CD4-positive, alpha-beta T cell (primary cell): ENCODE measurements at regions not wholly inside any gene's neighbourhood (a gene's known extent, or its start where the extent isn't known, plus 50 kb on each side); places are given as distances from the start of the nearest gene placed in this dataset.

ENCODE experiments used
- ATAC-seq: fragments of 200-7000 bp; cut with Tn5 transposase; one replicate; pipeline ENCODE4 v1.10.0; 2022; ENCODE audit warnings: mild to moderate bottlenecking; ENCODE audit not compliant: poor library complexity
- CTCF ChIA-PET: fragments of 350-600 bp; sonication (Branson Sonifier 250); formaldehyde crosslinking; loops from one replicate; lab custom pipeline; 2021; ENCODE audit warnings: antibody characterized with exemption, inconsistent platforms; lab: Charles Lee
- POLR2A ChIA-PET: fragments of 350-600 bp; sonication (Branson Sonifier 250); formaldehyde crosslinking; loops from one replicate; lab custom pipeline; 2021; ENCODE audit warnings: antibody characterized with exemption, inconsistent platforms; lab: Charles Lee
- DNase-seq, 14 experiments: peaks; one replicate each; pipeline ENCODE4 v3.0.0-alpha.2; 2013 to 2020; ENCODE audit warnings: mixed read lengths in 2 of 14
- H3K27ac ChIP-seq, 2 donors: one replicate each; pipeline versions ENCODE4 v1.5.1 to v1.7.0; 2013; ENCODE audit warnings: low read length in 2 of 2, low read depth in 1 of 2, mild to moderate bottlenecking in 1 of 2
- H3K27me3 ChIP-seq, 2 experiments: 1 replicate in 1 of 2; 2 replicates in 1 of 2; pipeline versions ENCODE4 v1.6.1 to v1.7.0; 2013; ENCODE audit warnings: low read length in 2 of 2, control low read depth in 1 of 2, mild to moderate bottlenecking in 1 of 2, moderate library complexity in 1 of 2; ENCODE audit not compliant: insufficient read depth in 2 of 2, control insufficient read depth in 1 of 2
- H3K36me3 ChIP-seq: one replicate; pipeline ENCODE4 v1.6.1; 2013; ENCODE audit warnings: low read length, control low read depth; ENCODE audit not compliant: insufficient read depth
- H3K4me1 ChIP-seq: one replicate; pipeline ENCODE4 v1.6.1; 2013; ENCODE audit warnings: low read length, control low read depth; ENCODE audit not compliant: insufficient read depth
- H3K4me3 ChIP-seq: one replicate; pipeline ENCODE4 v1.5.1; 2013; ENCODE audit warnings: mild to moderate bottlenecking, low read length, moderate library complexity
- H3K9me3 ChIP-seq, 2 experiments: 1 replicate in 1 of 2; 2 replicates in 1 of 2; pipeline versions ENCODE4 v1.6.1 to v1.7.0; 2013; ENCODE audit warnings: low read length in 2 of 2, mild to moderate bottlenecking in 2 of 2, control low read depth in 1 of 2, moderate library complexity in 1 of 2; ENCODE audit not compliant: control insufficient read depth in 1 of 2, insufficient read depth in 1 of 2
- H3K27ac Mint-ChIP-seq: one replicate; pipeline ENCODE4 v1.8.0; 2020; ENCODE audit warnings: mixed read lengths
- H3K27me3 Mint-ChIP-seq: one replicate; pipeline ENCODE4 v1.8.0; 2021; ENCODE audit warnings: mixed read lengths
- H3K36me3 Mint-ChIP-seq: one replicate; pipeline ENCODE4 v1.8.0; 2021; ENCODE audit warnings: low read depth, mixed read lengths
- H3K4me1 Mint-ChIP-seq: one replicate; pipeline ENCODE4 v1.8.0; 2021; ENCODE audit warnings: low read depth, mixed read lengths
- H3K4me3 Mint-ChIP-seq: one replicate; pipeline ENCODE4 v1.8.0; 2020; ENCODE audit warnings: mild to moderate bottlenecking, mixed read lengths
- H3K9me3 Mint-ChIP-seq: one replicate; pipeline ENCODE4 v1.8.0; 2020; ENCODE audit warnings: mixed read lengths
- CTCF ChIP-seq: fragments of 200-600 bp; IDR thresholded peaks from one replicate; pipeline ENCODE4 v1.8.0; 2022; ENCODE audit warnings: antibody characterized with exemption, mild to moderate bottlenecking
- intact Hi-C, 2 experiments: fragments of 100-400 bp; cut with DNase I in 1 of 2; cut with micrococcal nuclease in 1 of 2; formaldehyde crosslinking; loops; one replicate each; pipeline versions ENCODE4 v1.15.1 to v1.9.0; 2023 to 2025; cut with DNase I, micrococcal nuclease

- CTCF ChIA-PET, result no interaction called here
- TF ChIP-seq CTCF, result no peak
- no peaks in the 10 kb centered on the region for H3K4me1 Mint-ChIP-seq
- no peaks in the 10 kb centered on the region for H3K27me3 Mint-ChIP-seq
- POLR2A ChIA-PET, result no interaction called here
- Histone ChIP-seq H3K27me3 (no peaks in the 10 kb centered on the region), H3K4me1 (no peaks in the 10 kb centered on the region), H3K9me3 (peaks cover 0 to 12% of the 10 kb centered on the region in 2 experiments), H3K27ac (no peak overlapping the region), H3K4me3 (no peak overlapping the region), H3K36me3 (no peaks in the 10 kb centered on the region)
- H3K27ac Mint-ChIP-seq, result no peak overlapping the region
- DNase-seq (no peak), ATAC-seq (no peak)
- H3K9me3 Mint-ChIP-seq, result no peaks in the 10 kb centered on the region
- intact Hi-C loops, result no loop called here
- no peak overlapping the region for H3K4me3 Mint-ChIP-seq
- H3K36me3 Mint-ChIP-seq, result no peaks in the 10 kb centered on the region
Observed at GRCh38 chr18:37724206-37724605, 158.6 kb upstream of the CELF4 start.

GRCh38 chr18:37721544-37722522 is 156.2 kb upstream of the CELF4 start:
- peaks cover 0 to 12% of the 10 kb centered on the region in 2 experiments for H3K9me3 ChIP-seq
- no peak overlapping the region for H3K4me3 Mint-ChIP-seq
- no peaks in the 10 kb centered on the region for H3K36me3 ChIP-seq
- no peak for DNase-seq
- no peak overlapping the region for H3K27ac Mint-ChIP-seq
- POLR2A ChIA-PET, result no interaction called here
- no peaks in the 10 kb centered on the region for H3K27me3 ChIP-seq
- intact Hi-C loops, result no loop called here
- no peak for TF ChIP-seq CTCF
- CTCF ChIA-PET, result no interaction called here
- no peaks in the 10 kb centered on the region for H3K4me1 Mint-ChIP-seq
- no peaks in the 10 kb centered on the region for H3K36me3 Mint-ChIP-seq
- no peak overlapping the region for H3K4me3 ChIP-seq
- no peaks in the 10 kb centered on the region for H3K9me3 Mint-ChIP-seq
- H3K27ac ChIP-seq, result no peak overlapping the region
- ATAC-seq, result no peak
- no peaks in the 10 kb centered on the region for H3K27me3 Mint-ChIP-seq
- H3K4me1 ChIP-seq, result no peaks in the 10 kb centered on the region

GRCh38 chr18:37720663-37721062 is 155.1 kb upstream of the CELF4 start:
- no peak for DNase-seq
- CTCF ChIA-PET, result no interaction called here

More at GRCh38 chr18:37720663-37721062, 155.1 kb upstream of the CELF4 start:
- Histone ChIP-seq H3K4me3 (no peak overlapping the region), H3K27ac (no peak overlapping the region), H3K27me3 (no peaks in the 10 kb centered on the region), H3K36me3 (no peaks in the 10 kb centered on the region), H3K4me1 (no peaks in the 10 kb centered on the region), H3K9me3 (peaks cover 0 to 12% of the 10 kb centered on the region in 2 experiments)
- Mint-ChIP-seq H3K27ac (no peak overlapping the region), H3K36me3 (no peaks in the 10 kb centered on the region), H3K4me1 (no peaks in the 10 kb centered on the region), H3K4me3 (no peak overlapping the region), H3K9me3 (no peaks in the 10 kb centered on the region), H3K27me3 (no peaks in the 10 kb centered on the region)
- POLR2A ChIA-PET, result interaction anchor here (0.6 kb wide), 1 partner anchor 1924 kb away, joined by 4 read pairs; no protein-coding TSS in a partner anchor
- ATAC-seq, result no peak
- TF ChIP-seq CTCF, result no peak
- intact Hi-C loops, result no loop called here
